Neural cell (in vitro differentiated cells): ENCODE measurements at regions not wholly inside any gene's neighbourhood (a gene's known extent, or its start where the extent isn't known, plus 50 kb on each side); places are given as distances from the start of the nearest gene placed in this dataset.

Experiments used
- H2AFZ ChIP-seq: fragments of 200-600, 300-800 bp; sonication (generic), shearing (Covaris generic); 2 replicates; pipeline ENCODE4 v1.6.0; 2014; ENCODE audit warnings: low read depth, mild to moderate bottlenecking, antibody characterized with exemption, low read length, moderate library complexity
- H3F3A ChIP-seq: fragments of 200-600 bp; shearing (Covaris generic); 2 replicates; pipeline ENCODE4 v1.6.1; 2016; ENCODE audit warnings: mild to moderate bottlenecking, moderate library complexity, mixed read lengths, antibody characterized with exemption, low read length; ENCODE audit not compliant: insufficient read depth, poor library complexity, severe bottlenecking
- H3K27ac ChIP-seq: fragments of 200-600, 300-800 bp; sonication (generic), shearing (Covaris generic); 2 replicates; pipeline ENCODE4 v1.5.1; 2014; ENCODE audit warnings: mild to moderate bottlenecking, low read length, moderate library complexity
- H3K27me3 ChIP-seq: fragments of 300-800, 200-600 bp; sonication (generic), shearing (Covaris generic); 2 replicates; pipeline ENCODE4 v1.6.0; 2014; ENCODE audit warnings: mild to moderate bottlenecking, low read depth, low read length, moderate library complexity; ENCODE audit not compliant: insufficient read depth
- H3K36me3 ChIP-seq: fragments of 300-800, 200-600 bp; sonication (generic), shearing (Covaris generic); 2 replicates; pipeline ENCODE4 v1.5.1; 2014; ENCODE audit warnings: mild to moderate bottlenecking, antibody characterized with exemption, low read length, moderate library complexity; ENCODE audit not compliant: insufficient read depth
- H3K4me2 ChIP-seq: fragments of 300-800, 200-600 bp; sonication (generic), shearing (Covaris generic); 2 replicates; pipeline ENCODE4 v1.6.0; 2014; ENCODE audit warnings: mild to moderate bottlenecking, low read length
- H3K4me3 ChIP-seq: fragments of 300-800, 200-600 bp; sonication (generic), shearing (Covaris generic); 2 replicates; pipeline ENCODE4 v1.5.1; 2014; ENCODE audit warnings: mild to moderate bottlenecking, low read length, moderate library complexity
- H3K79me2 ChIP-seq: fragments of 200-600 bp; shearing (Covaris generic); replicated peaks from 2 replicates; pipeline ENCODE4 v1.6.0; 2014; ENCODE audit warnings: mild to moderate bottlenecking, low read length, moderate library complexity; ENCODE audit not compliant: insufficient read depth
- H3K9ac ChIP-seq: fragments of 300-800, 200-600 bp; sonication (generic), shearing (Covaris generic); 2 replicates; pipeline ENCODE4 v1.6.1; 2016; ENCODE audit warnings: mild to moderate bottlenecking, low read length, mixed read lengths
- H3K9me2 ChIP-seq: fragments of 200-600 bp; shearing (Covaris generic); 2 replicates; pipeline ENCODE4 v1.6.1; 2016; ENCODE audit warnings: mild to moderate bottlenecking, low read length, mixed read lengths; ENCODE audit not compliant: insufficient read depth
- H3K9me3 ChIP-seq: fragments of 200-600, 300-800 bp; sonication (generic), shearing (Covaris generic); 2 replicates; pipeline ENCODE4 v1.6.1; 2016; ENCODE audit warnings: mild to moderate bottlenecking, mixed run types, low read length, moderate library complexity, mixed read lengths
- H4K20me1 ChIP-seq: fragments of 200-600 bp; shearing (Covaris generic); 2 replicates; pipeline ENCODE4 v1.6.1; 2016; ENCODE audit warnings: mild to moderate bottlenecking, mixed run types; ENCODE audit not compliant: insufficient read depth
- CTCF ChIP-seq: fragments of 450-650 bp; IDR thresholded peaks from 2 replicates; pipeline ENCODE4 v1.5.1; 2014; ENCODE audit warnings: antibody characterized with exemption, mild to moderate bottlenecking, moderate library complexity; ENCODE audit not compliant: poor library complexity, severe bottlenecking
- EP300 ChIP-seq: fragments of 450-650 bp; conservative IDR thresholded peaks from 2 replicates; pipeline ENCODE4 v1.6.1; 2014; ENCODE audit warnings: antibody characterized with exemption, mild to moderate bottlenecking, moderate library complexity; ENCODE audit not compliant: poor library complexity, severe bottlenecking
- EZH2 ChIP-seq: fragments of 200-600, 300-800 bp; shearing (Covaris generic), sonication (generic); IDR thresholded peaks from 2 replicates; pipeline ENCODE4 v1.6.1; 2014; ENCODE audit warnings: antibody characterized with exemption, low read length, borderline replicate concordance, mild to moderate bottlenecking; ENCODE audit not compliant: insufficient read depth, poor library complexity, severe bottlenecking
- MXI1 ChIP-seq: fragments of 450-650 bp; conservative IDR thresholded peaks from 2 replicates; pipeline ENCODE4 v1.6.1; 2014; ENCODE audit warnings: antibody characterized with exemption, mild to moderate bottlenecking; ENCODE audit not compliant: poor library complexity, severe bottlenecking
- POLR2AphosphoS5 ChIP-seq: IDR thresholded peaks from 2 replicates; pipeline ENCODE4 v1.6.1; 2012
- RAD21 ChIP-seq: fragments of 450-650 bp; conservative IDR thresholded peaks from 2 replicates; pipeline ENCODE4 v1.6.1; 2014; ENCODE audit warnings: antibody characterized with exemption, mild to moderate bottlenecking, moderate library complexity
- SMC3 ChIP-seq: fragments of 450-650 bp; conservative IDR thresholded peaks from 2 replicates; pipeline ENCODE4 v1.6.1; 2014; ENCODE audit warnings: antibody characterized with exemption, mild to moderate bottlenecking, moderate library complexity; ENCODE audit not compliant: poor library complexity
- TAF1 ChIP-seq: IDR thresholded peaks from 2 replicates; pipeline ENCODE4 v1.6.1; 2012; ENCODE audit warnings: low read depth
- TF ChIP-seq, protein P1 (sequence below): IDR thresholded peaks from 2 replicates; pipeline ENCODE4 v1.6.1; 2012; ENCODE audit warnings: borderline replicate concordance

DNA sequence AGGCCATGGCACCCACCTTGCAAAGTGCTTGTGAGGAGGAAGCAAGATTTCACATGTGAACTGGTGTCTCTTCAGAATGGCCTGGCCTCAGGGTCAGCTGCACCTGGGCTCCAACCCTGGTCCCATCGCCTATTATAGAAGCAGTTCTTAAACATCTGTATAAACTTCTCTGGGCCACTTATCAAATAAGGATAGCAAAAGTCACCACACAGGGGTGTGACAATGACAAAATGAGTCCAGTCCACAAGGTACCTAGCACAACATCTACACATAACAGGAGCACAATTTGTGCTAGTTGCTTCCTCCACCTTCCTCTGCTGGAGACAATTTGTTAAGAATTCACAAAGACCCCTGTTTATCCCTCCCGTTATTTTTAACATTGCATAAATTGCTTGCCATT lies 340.6 kb upstream of the ZMIZ1 start:
- no peak overlapping the region for H3K27ac ChIP-seq
- H3K79me2 ChIP-seq: no peaks in the 10 kb centered on the region
- TF ChIP-seq TAF1 (no peak), RAD21 (no peak), MXI1 (no peak), EP300 (no peak), SMC3 (no peak), POLR2AphosphoS5 (no peak), CTCF (no peak)
- TF ChIP-seq, protein P1, sequence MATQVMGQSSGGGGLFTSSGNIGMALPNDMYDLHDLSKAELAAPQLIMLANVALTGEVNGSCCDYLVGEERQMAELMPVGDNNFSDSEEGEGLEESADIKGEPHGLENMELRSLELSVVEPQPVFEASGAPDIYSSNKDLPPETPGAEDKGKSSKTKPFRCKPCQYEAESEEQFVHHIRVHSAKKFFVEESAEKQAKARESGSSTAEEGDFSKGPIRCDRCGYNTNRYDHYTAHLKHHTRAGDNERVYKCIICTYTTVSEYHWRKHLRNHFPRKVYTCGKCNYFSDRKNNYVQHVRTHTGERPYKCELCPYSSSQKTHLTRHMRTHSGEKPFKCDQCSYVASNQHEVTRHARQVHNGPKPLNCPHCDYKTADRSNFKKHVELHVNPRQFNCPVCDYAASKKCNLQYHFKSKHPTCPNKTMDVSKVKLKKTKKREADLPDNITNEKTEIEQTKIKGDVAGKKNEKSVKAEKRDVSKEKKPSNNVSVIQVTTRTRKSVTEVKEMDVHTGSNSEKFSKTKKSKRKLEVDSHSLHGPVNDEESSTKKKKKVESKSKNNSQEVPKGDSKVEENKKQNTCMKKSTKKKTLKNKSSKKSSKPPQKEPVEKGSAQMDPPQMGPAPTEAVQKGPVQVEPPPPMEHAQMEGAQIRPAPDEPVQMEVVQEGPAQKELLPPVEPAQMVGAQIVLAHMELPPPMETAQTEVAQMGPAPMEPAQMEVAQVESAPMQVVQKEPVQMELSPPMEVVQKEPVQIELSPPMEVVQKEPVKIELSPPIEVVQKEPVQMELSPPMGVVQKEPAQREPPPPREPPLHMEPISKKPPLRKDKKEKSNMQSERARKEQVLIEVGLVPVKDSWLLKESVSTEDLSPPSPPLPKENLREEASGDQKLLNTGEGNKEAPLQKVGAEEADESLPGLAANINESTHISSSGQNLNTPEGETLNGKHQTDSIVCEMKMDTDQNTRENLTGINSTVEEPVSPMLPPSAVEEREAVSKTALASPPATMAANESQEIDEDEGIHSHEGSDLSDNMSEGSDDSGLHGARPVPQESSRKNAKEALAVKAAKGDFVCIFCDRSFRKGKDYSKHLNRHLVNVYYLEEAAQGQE: no peak
- no peak overlapping the region for H3K4me2 ChIP-seq
- H3K9me2 ChIP-seq: no peaks in the 10 kb centered on the region
- H3K9ac ChIP-seq: no peak overlapping the region
- no peaks in the 10 kb centered on the region for H3K36me3 ChIP-seq
- no peaks in the 10 kb centered on the region for H3K27me3 ChIP-seq
- no peak overlapping the region for H2AFZ ChIP-seq
- H3K9me3 ChIP-seq: no peaks in the 10 kb centered on the region
- H3K4me3 ChIP-seq: no peak overlapping the region
- no peaks in the 10 kb centered on the region for H4K20me1 ChIP-seq
- no peaks in the 10 kb centered on the region for H3F3A ChIP-seq

GRCh38 chr10:78729366-78729765 lies 339.4 kb upstream of the ZMIZ1 start:
- no peaks in the 10 kb centered on the region for H3K9me3 ChIP-seq
- H3K27me3 ChIP-seq: no peaks in the 10 kb centered on the region
- no peaks in the 10 kb centered on the region for H3F3A ChIP-seq
- H4K20me1 ChIP-seq: no peaks in the 10 kb centered on the region
- H3K4me2 ChIP-seq: no peak overlapping the region
- H3K4me3 ChIP-seq: no peak overlapping the region
- no peak overlapping the region for H3K27ac ChIP-seq
- no peaks in the 10 kb centered on the region for H3K79me2 ChIP-seq
- no peak overlapping the region for H2AFZ ChIP-seq
- H3K9ac ChIP-seq: no peak overlapping the region
- TF ChIP-seq MXI1 (no peak), CTCF (no peak), POLR2AphosphoS5 (no peak), EP300 (no peak), RAD21 (no peak), SMC3 (no peak), EZH2 (no peak), TAF1 (no peak)
- TF ChIP-seq, protein P1: no peak
- H3K36me3 ChIP-seq: no peaks in the 10 kb centered on the region
- no peaks in the 10 kb centered on the region for H3K9me2 ChIP-seq
